ENCODE measurements at regions not wholly inside any gene's neighbourhood (a gene's known extent, or its start where the extent isn't known, plus 50 kb on each side); places are given as distances from the start of the nearest gene placed in this dataset.

DNA sequence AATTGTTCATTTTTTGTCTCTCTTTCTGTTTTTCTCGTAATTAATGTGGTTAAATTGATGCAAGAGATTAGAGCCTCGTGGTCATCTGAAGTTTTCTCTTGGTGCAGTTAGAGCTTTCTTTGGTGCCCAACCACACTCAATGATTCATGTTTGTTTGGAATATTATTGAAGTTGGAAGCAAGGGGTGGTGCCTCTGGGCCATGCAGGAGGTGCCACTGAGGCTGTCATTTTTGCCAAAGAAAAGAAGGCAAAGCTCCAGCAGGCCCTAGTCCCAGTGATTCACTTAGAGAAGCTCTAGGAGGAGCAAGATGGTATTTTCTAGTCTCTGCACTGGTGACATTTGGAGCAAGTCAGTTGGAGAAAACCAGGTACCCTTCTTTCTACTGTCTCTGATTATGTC is 144.5 kb upstream of the RALGAPA2 start:
- TF ChIP-seq POLR2A (IDR thresholded peaks at IDR 0.05) = no peak
- TF ChIP-seq, protein P1, sequence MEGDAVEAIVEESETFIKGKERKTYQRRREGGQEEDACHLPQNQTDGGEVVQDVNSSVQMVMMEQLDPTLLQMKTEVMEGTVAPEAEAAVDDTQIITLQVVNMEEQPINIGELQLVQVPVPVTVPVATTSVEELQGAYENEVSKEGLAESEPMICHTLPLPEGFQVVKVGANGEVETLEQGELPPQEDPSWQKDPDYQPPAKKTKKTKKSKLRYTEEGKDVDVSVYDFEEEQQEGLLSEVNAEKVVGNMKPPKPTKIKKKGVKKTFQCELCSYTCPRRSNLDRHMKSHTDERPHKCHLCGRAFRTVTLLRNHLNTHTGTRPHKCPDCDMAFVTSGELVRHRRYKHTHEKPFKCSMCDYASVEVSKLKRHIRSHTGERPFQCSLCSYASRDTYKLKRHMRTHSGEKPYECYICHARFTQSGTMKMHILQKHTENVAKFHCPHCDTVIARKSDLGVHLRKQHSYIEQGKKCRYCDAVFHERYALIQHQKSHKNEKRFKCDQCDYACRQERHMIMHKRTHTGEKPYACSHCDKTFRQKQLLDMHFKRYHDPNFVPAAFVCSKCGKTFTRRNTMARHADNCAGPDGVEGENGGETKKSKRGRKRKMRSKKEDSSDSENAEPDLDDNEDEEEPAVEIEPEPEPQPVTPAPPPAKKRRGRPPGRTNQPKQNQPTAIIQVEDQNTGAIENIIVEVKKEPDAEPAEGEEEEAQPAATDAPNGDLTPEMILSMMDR (IDR thresholded peaks at IDR 0.05) = no peak
